SH-SY5Y (cell line): ENCODE measurements at regions not wholly inside any gene's neighbourhood (a gene's known extent, or its start where the extent isn't known, plus 50 kb on each side); places are given as distances from the start of the nearest gene placed in this dataset.

ENCODE experiments used
- GATA2 ChIP-seq: IDR thresholded peaks from 2 replicates; pipeline ENCODE4 v1.6.1; 2011; ENCODE audit warnings: mild to moderate bottlenecking, low read depth, low read length
- GATA3 ChIP-seq: IDR thresholded peaks from 2 replicates; pipeline ENCODE4 v1.6.1; 2011; ENCODE audit warnings: low read depth, mild to moderate bottlenecking, low read length, moderate library complexity

- no peak for TF ChIP-seq GATA3
- no peak for TF ChIP-seq GATA2
These were observed 243.0 kb upstream of the TMTC1 start for GRCh38 chr12:30026621-30027234.
